NCI-H1436 treated with DMSO at 0.1 percent for 48 hours (cell line): ENCODE measurements at regions not wholly inside any gene's neighbourhood (a gene's known extent, or its start where the extent isn't known, plus 50 kb on each side); places are given as distances from the start of the nearest gene placed in this dataset.

Source experiments
- DNase-seq: peaks from one replicate; lab custom pipeline; 2025; lab: John Stamatoyannopoulos, UW

DNA sequence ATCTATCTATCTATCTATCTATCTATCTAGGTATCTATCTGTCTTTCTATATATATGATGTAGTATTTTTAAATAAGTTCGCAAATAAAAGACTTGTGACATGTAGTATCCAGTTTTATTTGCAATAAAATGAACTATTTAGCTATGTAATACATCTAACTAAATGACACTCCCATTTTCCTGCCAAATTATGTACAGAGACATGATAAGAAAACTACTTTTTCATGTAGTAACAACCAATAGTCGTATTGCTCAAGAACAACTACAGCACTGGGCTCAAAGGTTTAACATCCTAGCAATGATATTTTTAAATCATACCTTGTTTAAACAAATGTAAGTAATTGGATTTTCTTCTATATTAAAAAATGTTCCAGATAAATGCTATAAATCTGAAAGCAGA, 55.5 kb upstream of the FLRT2 start:
- no peak for DNase-seq

DNA sequence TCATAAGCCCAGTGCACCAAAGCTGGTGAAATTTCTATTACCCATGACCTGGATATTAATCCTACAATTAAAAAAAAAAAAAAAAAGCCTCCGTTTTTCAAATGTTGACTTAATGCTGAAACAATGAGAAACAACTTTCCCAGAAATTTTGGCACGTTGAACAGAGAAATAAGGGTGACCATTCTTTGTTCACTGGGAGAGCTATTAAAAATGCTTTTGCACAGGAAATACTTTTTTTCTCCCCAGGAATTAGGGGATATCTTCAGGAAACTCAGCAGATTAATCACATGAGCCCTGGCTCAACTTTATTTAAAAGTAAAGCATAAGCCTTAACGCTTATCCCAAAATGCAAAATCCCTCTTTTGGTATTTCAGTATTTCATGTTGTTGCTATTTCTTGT, 54.8 kb upstream of the FLRT2 start:
- DNase-seq = no peak

DNA sequence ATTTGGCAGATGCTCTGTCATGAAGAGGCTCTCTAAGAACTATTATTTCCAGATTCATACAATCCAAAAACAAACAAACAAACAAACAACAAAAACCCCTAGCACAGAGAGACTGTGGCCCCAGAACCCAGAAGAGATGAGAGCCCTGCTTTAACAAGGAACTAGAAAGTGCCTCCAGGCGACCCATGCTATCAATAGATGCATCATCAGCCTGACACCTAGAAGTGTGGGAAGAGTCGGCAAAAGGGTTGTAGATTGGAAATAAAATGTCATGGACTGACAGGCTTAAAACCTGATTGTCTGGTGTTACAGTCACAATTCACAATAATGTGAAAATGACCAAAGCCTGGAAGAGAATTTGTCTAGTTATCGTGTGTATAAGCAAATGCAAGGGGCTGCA, 50.6 kb upstream of the FLRT2 start:
- no peak for DNase-seq

DNA sequence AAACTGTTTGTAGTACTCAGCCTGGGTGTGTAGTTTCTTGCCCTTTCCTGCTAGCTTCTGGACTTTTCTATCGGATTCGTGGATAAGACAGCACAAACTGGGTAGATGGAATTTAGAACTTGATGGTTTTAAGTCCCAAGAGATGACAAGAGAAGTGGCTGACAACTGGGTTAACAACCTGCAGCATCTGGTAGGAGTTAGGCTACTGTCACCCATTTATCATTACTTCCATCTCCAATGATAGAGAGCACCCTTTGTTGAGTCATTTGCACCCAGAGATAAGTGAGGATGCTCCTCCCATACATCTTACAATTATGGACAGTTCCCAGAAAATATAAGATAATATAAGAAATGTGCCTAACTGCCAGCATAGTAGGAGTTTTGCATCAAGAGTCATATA, 50.2 kb upstream of the FLRT2 start:
- DNase-seq = no peak
